Epithelial cell of esophagus (primary cell): ENCODE measurements at regions not wholly inside any gene's neighbourhood (a gene's known extent, or its start where the extent isn't known, plus 50 kb on each side); places are given as distances from the start of the nearest gene placed in this dataset.

ENCODE experiments used
- DNase-seq: peaks from one replicate; pipeline ENCODE4 v3.0.0; 2010; ENCODE audit warnings: low read depth
- H3K4me3 ChIP-seq: 2 replicates; pipeline ENCODE4 v1.5.1; 2011; ENCODE audit warnings: mild to moderate bottlenecking, low read length, control low read depth
- TF ChIP-seq, protein P1 (sequence below): IDR thresholded peaks from 2 replicates; pipeline ENCODE4 v1.5.1; 2011; ENCODE audit warnings: low read depth, mild to moderate bottlenecking, low read length, control low read depth, inconsistent platforms; ENCODE audit not compliant: insufficient read depth; ENCODE audit errors: missing control alignments

DNA sequence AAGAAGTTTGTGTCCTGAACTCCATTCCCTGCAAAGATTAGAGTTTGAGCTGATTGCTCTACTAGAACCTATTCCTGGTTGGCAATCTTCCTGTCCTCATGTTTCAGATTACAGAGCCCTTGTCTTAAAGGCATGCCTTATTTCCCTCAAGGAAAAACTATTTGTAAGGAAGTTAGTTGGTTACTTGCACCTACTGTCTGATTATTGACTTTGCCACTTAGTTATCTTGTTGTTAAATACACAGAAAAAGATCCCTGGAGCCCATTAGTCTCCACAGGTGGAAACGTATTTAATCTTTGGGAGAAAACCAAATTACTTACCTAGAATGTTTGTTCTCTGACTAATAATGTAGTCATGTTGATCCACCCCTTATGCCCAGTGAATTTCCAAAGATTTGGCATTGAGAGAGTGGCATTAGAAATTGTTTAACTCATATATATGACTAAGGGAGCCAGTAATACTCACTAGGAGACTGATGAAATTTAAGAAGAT is 132.3 kb upstream of the ELL2 start:
- TF ChIP-seq, protein P1, sequence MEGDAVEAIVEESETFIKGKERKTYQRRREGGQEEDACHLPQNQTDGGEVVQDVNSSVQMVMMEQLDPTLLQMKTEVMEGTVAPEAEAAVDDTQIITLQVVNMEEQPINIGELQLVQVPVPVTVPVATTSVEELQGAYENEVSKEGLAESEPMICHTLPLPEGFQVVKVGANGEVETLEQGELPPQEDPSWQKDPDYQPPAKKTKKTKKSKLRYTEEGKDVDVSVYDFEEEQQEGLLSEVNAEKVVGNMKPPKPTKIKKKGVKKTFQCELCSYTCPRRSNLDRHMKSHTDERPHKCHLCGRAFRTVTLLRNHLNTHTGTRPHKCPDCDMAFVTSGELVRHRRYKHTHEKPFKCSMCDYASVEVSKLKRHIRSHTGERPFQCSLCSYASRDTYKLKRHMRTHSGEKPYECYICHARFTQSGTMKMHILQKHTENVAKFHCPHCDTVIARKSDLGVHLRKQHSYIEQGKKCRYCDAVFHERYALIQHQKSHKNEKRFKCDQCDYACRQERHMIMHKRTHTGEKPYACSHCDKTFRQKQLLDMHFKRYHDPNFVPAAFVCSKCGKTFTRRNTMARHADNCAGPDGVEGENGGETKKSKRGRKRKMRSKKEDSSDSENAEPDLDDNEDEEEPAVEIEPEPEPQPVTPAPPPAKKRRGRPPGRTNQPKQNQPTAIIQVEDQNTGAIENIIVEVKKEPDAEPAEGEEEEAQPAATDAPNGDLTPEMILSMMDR, result no peak
- peak; percentile 92 for DNase-seq
- no peak overlapping the region for H3K4me3 ChIP-seq

- TF ChIP-seq, protein P1, result no peak
- no peak overlapping the region for H3K4me3 ChIP-seq
- peak; percentile 77 for DNase-seq
Observed at GRCh38 chr5:96093340-96093739, 131.7 kb upstream of the ELL2 start.

DNA sequence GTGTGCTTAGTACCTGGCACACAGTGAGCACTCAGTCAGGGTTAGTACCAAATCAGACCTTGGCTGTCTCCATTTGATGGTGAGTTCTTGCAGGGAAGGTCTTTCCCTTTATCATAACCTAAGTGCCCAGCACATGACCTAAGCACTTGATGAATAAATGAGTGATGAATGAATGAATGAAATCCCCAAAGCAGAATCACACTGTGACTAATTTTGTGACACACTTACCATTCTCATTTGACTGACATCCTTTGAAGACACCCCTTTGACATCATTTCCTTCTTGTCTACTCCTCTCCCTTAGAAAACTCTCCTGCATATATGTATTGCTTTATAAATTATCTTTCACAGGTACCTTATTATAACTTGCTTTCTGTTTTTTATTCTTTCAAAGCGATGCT is 130.2 kb upstream of the ELL2 start:
- DNase-seq, result peak; percentile 44
- TF ChIP-seq, protein P1, result no peak
- no peak overlapping the region for H3K4me3 ChIP-seq

DNA sequence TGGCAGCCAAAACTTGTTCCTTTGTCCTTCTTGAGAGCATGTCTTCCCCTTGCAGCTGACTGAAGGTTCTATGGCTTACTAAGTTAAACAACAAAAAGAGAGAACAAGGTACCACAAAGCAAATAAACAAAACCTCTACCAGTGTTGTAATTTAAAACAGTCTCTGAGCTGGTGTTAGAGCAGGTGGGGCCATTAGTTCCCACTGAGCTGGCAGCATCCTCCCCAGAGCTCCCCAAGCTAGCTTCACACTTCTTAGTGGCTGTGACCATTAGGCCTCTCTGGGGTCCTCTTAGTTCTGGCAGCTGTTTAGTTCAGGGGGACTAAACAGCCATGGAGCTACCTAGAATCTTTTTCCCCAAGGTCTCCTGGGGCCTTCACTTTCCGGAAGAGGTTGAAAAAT is 128.6 kb upstream of the ELL2 start:
- DNase-seq, result no peak
- TF ChIP-seq, protein P1, result no peak
- H3K4me3 ChIP-seq, result no peak overlapping the region

DNA sequence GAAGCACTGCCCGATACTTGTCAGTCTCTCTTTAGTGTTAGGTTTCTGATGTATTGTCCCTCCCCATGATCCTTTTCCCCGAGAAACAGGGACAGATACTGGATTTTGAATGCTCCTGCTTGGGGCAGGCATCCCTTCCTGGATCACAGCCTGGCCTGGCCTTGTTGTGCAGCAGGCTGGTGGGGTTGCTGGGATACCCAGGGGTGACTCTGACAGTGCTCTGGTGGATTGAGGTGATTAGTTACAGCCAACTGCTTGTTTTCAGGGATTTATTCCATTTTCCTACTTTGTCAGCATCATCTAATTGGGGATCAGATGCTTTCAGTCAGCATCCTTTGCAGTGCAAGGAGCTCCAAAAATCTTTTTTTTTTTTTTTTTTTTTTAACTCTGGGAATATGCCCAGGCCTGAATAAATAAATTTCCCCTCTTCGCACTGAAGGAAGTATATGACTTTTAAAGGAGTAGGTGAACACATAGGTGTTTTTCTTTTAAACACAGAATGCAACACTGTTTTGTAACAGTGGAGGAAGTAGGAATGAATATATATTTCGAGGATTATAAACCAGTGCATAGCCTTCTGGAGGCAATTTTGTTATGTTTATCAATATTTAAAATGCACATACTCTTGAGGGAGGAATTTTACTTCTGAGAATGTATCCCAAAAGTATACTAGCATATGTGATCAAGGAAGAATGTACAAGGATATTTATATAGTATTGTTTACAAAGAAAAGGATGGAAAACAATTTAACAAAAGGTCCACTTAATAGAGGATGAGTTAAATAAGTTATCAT is 127.3 kb upstream of the ELL2 start:
- TF ChIP-seq, protein P1, result no peak
- no peak overlapping the region for H3K4me3 ChIP-seq
- DNase-seq, result no peak

DNA sequence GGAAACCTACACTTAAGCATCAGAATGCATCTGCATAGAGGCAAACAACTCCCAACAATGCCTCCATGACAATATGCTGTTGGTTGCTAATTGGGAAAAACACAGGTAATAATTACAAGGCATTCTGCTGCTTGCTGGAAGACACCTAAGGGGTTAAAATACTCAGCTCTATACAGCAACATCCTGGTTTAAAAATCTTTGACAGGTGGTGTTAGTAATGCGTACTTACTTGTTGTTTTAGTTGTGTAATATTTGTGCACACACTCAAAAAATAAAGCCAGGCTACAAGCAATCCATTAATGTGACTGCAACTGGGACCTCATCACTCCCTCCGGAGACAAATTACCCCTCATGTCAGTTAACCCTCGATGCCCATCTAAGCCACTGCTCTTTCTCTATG is 126.3 kb upstream of the ELL2 start:
- peak; percentile 36 for DNase-seq
- TF ChIP-seq, protein P1, result no peak
- no peak overlapping the region for H3K4me3 ChIP-seq

DNA sequence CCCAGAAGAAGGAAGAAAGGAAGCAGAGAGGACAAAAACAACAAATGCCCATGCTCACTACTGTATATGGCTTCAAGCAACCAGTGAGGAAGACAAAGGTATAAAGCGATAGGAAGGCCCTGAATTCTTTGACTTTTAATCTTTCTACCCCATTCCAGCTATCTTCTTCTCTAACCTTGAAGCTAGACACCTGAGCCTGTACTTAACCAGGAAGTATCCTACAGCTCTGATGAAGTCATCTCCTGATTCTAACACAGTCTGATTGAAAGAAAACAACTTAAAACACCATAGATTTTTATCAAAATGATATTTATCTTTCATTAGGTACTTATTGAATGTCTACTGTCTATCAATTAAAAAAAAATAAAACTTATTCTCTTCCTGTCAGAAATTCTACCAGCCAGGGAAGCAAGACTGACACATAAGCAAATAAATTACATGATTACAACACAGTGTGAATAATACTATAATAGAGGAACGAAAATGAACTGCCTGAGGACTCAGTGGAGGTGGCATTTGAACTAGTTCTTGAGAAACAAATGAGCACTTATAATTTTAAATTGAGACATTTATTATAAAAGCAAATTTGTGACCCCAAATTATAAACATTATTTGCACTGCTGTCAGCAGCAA is 123.3 kb upstream of the ELL2 start:
- H3K4me3 ChIP-seq, result no peak overlapping the region
- peak; percentile 81 for DNase-seq
- TF ChIP-seq, protein P1, result no peak
